ENCODE measurements at regions not wholly inside any gene's neighbourhood (a gene's known extent, or its start where the extent isn't known, plus 50 kb on each side); places are given as distances from the start of the nearest gene placed in this dataset.

GRCh38 chr15:39407116-39407515 is 173.8 kb upstream of the THBS1 start:
- Histone ChIP-seq H3K9me3 (replicated peaks in 1 of 2; ENCODE audit: control insufficient read depth in 1 of 2, insufficient read depth in 1 of 2, low read length in 2 of 2) (no peaks in the 10 kb centered on the region), H4K20me1 (ENCODE audit: insufficient read depth, low read length) (no peaks in the 10 kb centered on the region), H3K36me3 (replicated peaks in 1 of 2; ENCODE audit: control insufficient read depth in 1 of 2, insufficient read depth in 2 of 2, low read length in 2 of 2) (no peaks in the 10 kb centered on the region), H3K4me1 (ENCODE audit: control insufficient read depth in 1 of 2, insufficient read depth in 2 of 2, low read length in 2 of 2) (peaks cover 17 to 27% of the 10 kb centered on the region in 2 donors), H2AFZ (ENCODE audit: insufficient read depth, low read depth, low read length, poor library complexity, severe bottlenecking) (no peak overlapping the region), H3K4me2 (replicated peaks; ENCODE audit: extremely low read depth, low read length, poor library complexity, severe bottlenecking) (no peak overlapping the region), H3K4me3 (replicated peaks in 1 of 3; ENCODE audit: low read depth in 2 of 3, low read length in 3 of 3) (no peak overlapping the region), H3K79me2 (ENCODE audit: insufficient read depth, low read length) (no peaks in the 10 kb centered on the region), H3K9ac (ENCODE audit: insufficient read depth, low read length, poor library complexity, severe bottlenecking) (no peak overlapping the region), H3K27me3 (ENCODE audit: control insufficient read depth in 2 of 2, insufficient read depth in 2 of 2, low read length in 2 of 2) (no peaks in the 10 kb centered on the region), H3K27ac (ENCODE audit: low read depth in 1 of 2, low read length in 2 of 2) (no peak overlapping the region)
- H3K36me3 Mint-ChIP-seq, result no peaks in the 10 kb centered on the region
- WGBS (ENCODE audit: insufficient coverage), result no CpG with 5 or more reads among the region's 2 CpGs
- H3K27me3 Mint-ChIP-seq (ENCODE audit: low read depth in 3 of 3), result no peaks in the 10 kb centered on the region
- H3K27ac Mint-ChIP-seq, result peak overlapping the region in 2 of 7 donors; percentile 8 to 52
- intact Hi-C loops (cut with micrococcal nuclease), result no loop called here
- DNase-seq, result peak; percentile 40 to 75 (median 41)
- TF ChIP-seq CTCF (IDR thresholded peaks at IDR 0.05), result no peak
- H3K4me1 Mint-ChIP-seq, result peaks cover 48% of the 10 kb centered on the region
- no peaks in the 10 kb centered on the region for H3K9me3 Mint-ChIP-seq
- H3K4me3 Mint-ChIP-seq, result no peak overlapping the region

- no peaks in the 10 kb centered on the region for H3K9me3 ChIP-seq (replicated peaks in 1 of 2; ENCODE audit: control insufficient read depth in 1 of 2, insufficient read depth in 1 of 2, low read length in 2 of 2)
- Mint-ChIP-seq H3K4me1 (peaks cover 63% of the 10 kb centered on the region), H3K9me3 (no peaks in the 10 kb centered on the region), H3K4me3 (no peak overlapping the region), H3K27ac (peak overlapping the region in 1 of 7 donors; percentile 78), H3K36me3 (no peaks in the 10 kb centered on the region), H3K27me3 (ENCODE audit: low read depth in 3 of 3) (peaks cover 0 to 2% (median 0%) of the 10 kb centered on the region in 3 donors)
- H3K9ac ChIP-seq (ENCODE audit: insufficient read depth, low read length, poor library complexity, severe bottlenecking), result no peak overlapping the region
- H4K20me1 ChIP-seq (ENCODE audit: insufficient read depth, low read length), result no peaks in the 10 kb centered on the region
- intact Hi-C loops (cut with micrococcal nuclease), result loop anchor here (5.0 to 10.0 kb wide), 4 partner anchors 33 to 83 kb away; no protein-coding TSS in a partner anchor
- no peak overlapping the region for H2AFZ ChIP-seq (ENCODE audit: insufficient read depth, low read depth, low read length, poor library complexity, severe bottlenecking)
- no peak for DNase-seq
- H3K27me3 ChIP-seq (ENCODE audit: control insufficient read depth in 2 of 2, insufficient read depth in 2 of 2, low read length in 2 of 2), result no peaks in the 10 kb centered on the region
- H3K36me3 ChIP-seq (replicated peaks in 1 of 2; ENCODE audit: control insufficient read depth in 1 of 2, insufficient read depth in 2 of 2, low read length in 2 of 2), result no peaks in the 10 kb centered on the region
- H3K4me1 ChIP-seq (ENCODE audit: control insufficient read depth in 1 of 2, insufficient read depth in 2 of 2, low read length in 2 of 2), result peaks cover 42 to 46% of the 10 kb centered on the region in 2 donors
- H3K27ac ChIP-seq (ENCODE audit: low read depth in 1 of 2, low read length in 2 of 2), result no peak overlapping the region
- TF ChIP-seq CTCF (IDR thresholded peaks at IDR 0.05), result no peak
- no CpG with 5 or more reads among the region's 2 CpGs for WGBS (ENCODE audit: insufficient coverage)
- H3K79me2 ChIP-seq (ENCODE audit: insufficient read depth, low read length), result no peaks in the 10 kb centered on the region
- no peak overlapping the region for H3K4me2 ChIP-seq (replicated peaks; ENCODE audit: extremely low read depth, low read length, poor library complexity, severe bottlenecking)
- no peak overlapping the region for H3K4me3 ChIP-seq (replicated peaks in 1 of 3; ENCODE audit: low read depth in 2 of 3, low read length in 3 of 3)
Observed at GRCh38 chr15:39409876-39410530, 170.9 kb upstream of the THBS1 start.
